ENCODE measurements at regions not wholly inside any gene's neighbourhood (a gene's known extent, or its start where the extent isn't known, plus 50 kb on each side); places are given as distances from the start of the nearest gene placed in this dataset.

- 100% methylated on average over 2 of the region's 5 CpGs for WGBS
- Histone ChIP-seq H3K4me2 (ENCODE audit: low read length, poor library complexity, severe bottlenecking) (no peak overlapping the region), H2AFZ (ENCODE audit: low read depth, low read length) (no peak overlapping the region), H3K23ac (ENCODE audit: low read length in 2 of 2) (no peak overlapping the region), H2AK5ac (ENCODE audit: low read length, severe bottlenecking) (peak overlapping the region; percentile 74), H4K8ac (ENCODE audit: low read length) (no peak overlapping the region), H3K4ac (ENCODE audit: low read depth in 1 of 2, low read length in 2 of 2) (no peak overlapping the region), H3K9me3 (ENCODE audit: control insufficient read depth, low read length) (peaks cover 4% of the 10 kb centered on the region), H2BK12ac (ENCODE audit: low read length in 2 of 2) (no peak overlapping the region), H2BK5ac (ENCODE audit: low read depth, low read length, poor library complexity, severe bottlenecking) (no peak overlapping the region), H4K91ac (ENCODE audit: low read length) (no peak overlapping the region), H3K9ac (ENCODE audit: low read length) (no peak overlapping the region), H2BK15ac (ENCODE audit: low read depth, poor library complexity, severe bottlenecking) (no peak overlapping the region), H3K36me3 (ENCODE audit: control insufficient read depth in 1 of 2, insufficient read depth in 2 of 2, low read depth in 1 of 2, low read length in 2 of 2) (no peaks in the 10 kb centered on the region), H3K4me3 (ENCODE audit: insufficient read depth in 1 of 2, low read depth in 1 of 2, low read length in 2 of 2) (no peak overlapping the region), H2BK120ac (ENCODE audit: low read depth, low read length) (no peak overlapping the region), H3K4me1 (ENCODE audit: control insufficient read depth, insufficient read depth, low read depth, low read length) (no peaks in the 10 kb centered on the region), H3K14ac (ENCODE audit: low read length in 2 of 2) (no peak overlapping the region), H3K27ac (ENCODE audit: low read length, poor library complexity, severe bottlenecking) (no peak overlapping the region), H3K18ac (ENCODE audit: low read depth in 1 of 2, low read length in 2 of 2) (no peak overlapping the region), H3K79me1 (replicated peaks; ENCODE audit: low read length, poor library complexity, severe bottlenecking) (no peaks in the 10 kb centered on the region), H3K27me3 (ENCODE audit: control insufficient read depth in 1 of 2, insufficient read depth in 1 of 2, low read length in 2 of 2) (no peaks in the 10 kb centered on the region)
- DNase-seq: no peak
These were observed 104.1 kb downstream of the C11orf87 start for GRCh38 chr11:109526061-109526460.

GRCh38 chr11:109526931-109527330, 104.9 kb downstream of the C11orf87 start:
- DNase-seq: no peak
- no peak overlapping the region for H2BK12ac ChIP-seq (ENCODE audit: low read length in 2 of 2)

DNA sequence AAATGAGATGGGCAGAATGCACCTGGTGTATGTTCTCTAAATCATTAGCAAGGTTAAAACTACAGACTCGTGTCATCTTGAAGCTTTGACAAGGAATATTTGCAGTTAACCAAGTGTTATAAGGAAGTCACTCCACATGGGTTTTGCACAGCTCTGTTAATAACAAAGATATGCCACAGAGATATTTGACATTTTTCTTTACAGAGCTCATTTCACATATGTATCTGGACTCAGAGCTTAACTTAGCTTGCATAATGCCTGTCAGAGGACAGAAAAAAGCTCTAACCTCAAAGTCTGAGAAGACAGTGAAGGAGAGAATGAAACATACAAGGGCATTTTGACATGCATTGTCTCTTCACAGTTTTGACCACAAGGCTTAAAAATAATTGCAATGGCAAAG, 105.5 kb downstream of the C11orf87 start:
- Histone ChIP-seq H3K14ac (ENCODE audit: low read length in 2 of 2) (no peak overlapping the region), H3K4ac (ENCODE audit: low read depth in 1 of 2, low read length in 2 of 2) (no peak overlapping the region), H3K4me3 (ENCODE audit: insufficient read depth in 1 of 2, low read depth in 1 of 2, low read length in 2 of 2) (no peak overlapping the region), H2BK5ac (ENCODE audit: low read depth, low read length, poor library complexity, severe bottlenecking) (no peak overlapping the region), H3K23ac (ENCODE audit: low read length in 2 of 2) (no peak overlapping the region), H3K9me3 (ENCODE audit: control insufficient read depth, low read length) (peaks cover 3% of the 10 kb centered on the region), H2AK5ac (ENCODE audit: low read length, severe bottlenecking) (no peak overlapping the region), H3K4me1 (ENCODE audit: control insufficient read depth, insufficient read depth, low read depth, low read length) (no peaks in the 10 kb centered on the region), H4K8ac (ENCODE audit: low read length) (no peak overlapping the region), H3K18ac (ENCODE audit: low read depth in 1 of 2, low read length in 2 of 2) (no peak overlapping the region), H3K27ac (ENCODE audit: low read length, poor library complexity, severe bottlenecking) (peak overlapping the region; percentile 77), H3K27me3 (ENCODE audit: control insufficient read depth in 1 of 2, insufficient read depth in 1 of 2, low read length in 2 of 2) (no peaks in the 10 kb centered on the region), H3K9ac (ENCODE audit: low read length) (no peak overlapping the region), H3K36me3 (ENCODE audit: control insufficient read depth in 1 of 2, insufficient read depth in 2 of 2, low read depth in 1 of 2, low read length in 2 of 2) (no peaks in the 10 kb centered on the region), H4K91ac (ENCODE audit: low read length) (no peak overlapping the region), H2BK15ac (ENCODE audit: low read depth, poor library complexity, severe bottlenecking) (no peak overlapping the region), H2BK120ac (ENCODE audit: low read depth, low read length) (no peak overlapping the region), H2AFZ (ENCODE audit: low read depth, low read length) (no peak overlapping the region), H2BK12ac (ENCODE audit: low read length in 2 of 2) (no peak overlapping the region), H3K79me1 (replicated peaks; ENCODE audit: low read length, poor library complexity, severe bottlenecking) (no peaks in the 10 kb centered on the region), H3K4me2 (ENCODE audit: low read length, poor library complexity, severe bottlenecking) (no peak overlapping the region)
- peak; percentile 13 for DNase-seq
- WGBS: no CpG with 5 or more reads among the region's 1 CpG

More at GRCh38 chr11:109526931-109527330, 104.9 kb downstream of the C11orf87 start:
- H2BK120ac ChIP-seq (ENCODE audit: low read depth, low read length): no peak overlapping the region
- H2AFZ ChIP-seq (ENCODE audit: low read depth, low read length): no peak overlapping the region
- no peak overlapping the region for H3K4ac ChIP-seq (ENCODE audit: low read depth in 1 of 2, low read length in 2 of 2)
- no peak overlapping the region for H3K18ac ChIP-seq (ENCODE audit: low read depth in 1 of 2, low read length in 2 of 2)
- peak overlapping the region; percentile 25 for H3K4me2 ChIP-seq (ENCODE audit: low read length, poor library complexity, severe bottlenecking)
- WGBS: 93% methylated on average over 4 of the region's 4 CpGs
- H3K79me1 ChIP-seq (replicated peaks; ENCODE audit: low read length, poor library complexity, severe bottlenecking): no peaks in the 10 kb centered on the region
- no peak overlapping the region for H2AK5ac ChIP-seq (ENCODE audit: low read length, severe bottlenecking)
- peak overlapping the region; percentile 77 for H3K27ac ChIP-seq (ENCODE audit: low read length, poor library complexity, severe bottlenecking)
- no peak overlapping the region for H3K9ac ChIP-seq (ENCODE audit: low read length)
- no peaks in the 10 kb centered on the region for H3K36me3 ChIP-seq (ENCODE audit: control insufficient read depth in 1 of 2, insufficient read depth in 2 of 2, low read depth in 1 of 2, low read length in 2 of 2)
- H4K8ac ChIP-seq (ENCODE audit: low read length): no peak overlapping the region
- peak overlapping the region; percentile 51 for H2BK5ac ChIP-seq (ENCODE audit: low read depth, low read length, poor library complexity, severe bottlenecking)
- no peak overlapping the region for H3K4me3 ChIP-seq (ENCODE audit: insufficient read depth in 1 of 2, low read depth in 1 of 2, low read length in 2 of 2)
- H3K23ac ChIP-seq (ENCODE audit: low read length in 2 of 2): no peak overlapping the region
- no peak overlapping the region for H3K14ac ChIP-seq (ENCODE audit: low read length in 2 of 2)
- H3K27me3 ChIP-seq (ENCODE audit: control insufficient read depth in 1 of 2, insufficient read depth in 1 of 2, low read length in 2 of 2): no peaks in the 10 kb centered on the region
- no peak overlapping the region for H4K91ac ChIP-seq (ENCODE audit: low read length)
- no peaks in the 10 kb centered on the region for H3K4me1 ChIP-seq (ENCODE audit: control insufficient read depth, insufficient read depth, low read depth, low read length)
- peaks cover 4% of the 10 kb centered on the region for H3K9me3 ChIP-seq (ENCODE audit: control insufficient read depth, low read length)
- H2BK15ac ChIP-seq (ENCODE audit: low read depth, poor library complexity, severe bottlenecking): no peak overlapping the region

- DNase-seq: peak; percentile 56
- no peak overlapping the region for H4K8ac ChIP-seq (ENCODE audit: low read length)
- H2AFZ ChIP-seq (ENCODE audit: low read depth, low read length): no peak overlapping the region
- H3K79me1 ChIP-seq (replicated peaks; ENCODE audit: low read length, poor library complexity, severe bottlenecking): no peaks in the 10 kb centered on the region
- peak overlapping the region; percentile 98 for H2AK5ac ChIP-seq (ENCODE audit: low read length, severe bottlenecking)
- peaks cover 2% of the 10 kb centered on the region for H3K4me1 ChIP-seq (ENCODE audit: control insufficient read depth, insufficient read depth, low read depth, low read length)
- H2BK15ac ChIP-seq (ENCODE audit: low read depth, poor library complexity, severe bottlenecking): no peak overlapping the region
- H2BK12ac ChIP-seq (ENCODE audit: low read length in 2 of 2): peak overlapping the region in 1 of 2 experiments; percentile 66
- peak overlapping the region; percentile 57 for H3K9ac ChIP-seq (ENCODE audit: low read length)
- no peaks in the 10 kb centered on the region for H3K9me3 ChIP-seq (ENCODE audit: control insufficient read depth, low read length)
- H2BK5ac ChIP-seq (ENCODE audit: low read depth, low read length, poor library complexity, severe bottlenecking): peak overlapping the region; percentile 80
- no peak overlapping the region for H3K4me3 ChIP-seq (ENCODE audit: insufficient read depth in 1 of 2, low read depth in 1 of 2, low read length in 2 of 2)
- 30% methylated on average over 3 of the region's 6 CpGs for WGBS
- H3K27ac ChIP-seq (ENCODE audit: low read length, poor library complexity, severe bottlenecking): peak overlapping the region; percentile 94
- H3K4me2 ChIP-seq (ENCODE audit: low read length, poor library complexity, severe bottlenecking): no peak overlapping the region
- no peak overlapping the region for H4K91ac ChIP-seq (ENCODE audit: low read length)
- H3K36me3 ChIP-seq (ENCODE audit: control insufficient read depth in 1 of 2, insufficient read depth in 2 of 2, low read depth in 1 of 2, low read length in 2 of 2): no peaks in the 10 kb centered on the region
- H3K18ac ChIP-seq (ENCODE audit: low read depth in 1 of 2, low read length in 2 of 2): peak overlapping the region in 1 of 2 experiments; percentile 43
- H3K23ac ChIP-seq (ENCODE audit: low read length in 2 of 2): no peak overlapping the region
- no peak overlapping the region for H3K14ac ChIP-seq (ENCODE audit: low read length in 2 of 2)
- no peaks in the 10 kb centered on the region for H3K27me3 ChIP-seq (ENCODE audit: control insufficient read depth in 1 of 2, insufficient read depth in 1 of 2, low read length in 2 of 2)
- no peak overlapping the region for H2BK120ac ChIP-seq (ENCODE audit: low read depth, low read length)
- peak overlapping the region in 1 of 2 experiments; percentile 64 for H3K4ac ChIP-seq (ENCODE audit: low read depth in 1 of 2, low read length in 2 of 2)
These were observed 125.5 kb downstream of the C11orf87 start for GRCh38 chr11:109547356-109548027.

Data from mesenchymal stem cell (in vitro differentiated cells and primary cell).